Tibial nerve (tissue), 4 donors: ENCODE measurements at regions not wholly inside any gene's neighbourhood (a gene's known extent, or its start where the extent isn't known, plus 50 kb on each side); places are given as distances from the start of the nearest gene placed in this dataset.

Experiments used
- DNase-seq, 2 donors: peaks; one replicate each; pipeline ENCODE4 v3.0.0-alpha.2; 2019; ENCODE audit warnings: low spot score in 2 of 2
- H3K27ac ChIP-seq, 4 donors: fragments of 200-600 bp; sonication (generic) in 3 of 4; one replicate each; pipeline ENCODE4 v1.5.1; 2017 to 2019; ENCODE audit warnings: mild to moderate bottlenecking in 1 of 4
- H3K27me3 ChIP-seq, 2 donors: fragments of 200-600 bp; sonication (generic) in 1 of 2; one replicate each; pipeline versions ENCODE4 v1.5.1 to v1.6.0; 2017 to 2019
- H3K36me3 ChIP-seq, 3 donors: fragments of 200-600 bp; sonication (generic); one replicate each; pipeline ENCODE4 v1.5.1; 2018 to 2019
- H3K4me1 ChIP-seq, 4 donors: fragments of 200-600 bp; sonication (generic) in 3 of 4; one replicate each; pipeline ENCODE4 v1.5.1; 2017 to 2019
- H3K4me3 ChIP-seq, 4 donors: fragments of 200-600 bp; sonication (generic) in 3 of 4; one replicate each; pipeline ENCODE4 v1.5.1; 2017 to 2019; ENCODE audit warnings: mild to moderate bottlenecking in 1 of 4, moderate library complexity in 1 of 4
- H3K9me3 ChIP-seq, 4 donors: fragments of 200-600 bp; sonication (generic) in 3 of 4; one replicate each; pipeline ENCODE4 v1.5.1; 2017 to 2019
- CTCF ChIP-seq, 5 experiments: fragments of 200-600 bp in 3 of 5; fragments of 450-650 bp in 2 of 5; sonication (generic) in 3 of 5; IDR thresholded peaks; one replicate each; pipeline ENCODE4 v1.5.1; 2016 to 2019; ENCODE audit warnings: antibody characterized with exemption in 5 of 5, mild to moderate bottlenecking in 3 of 5, moderate library complexity in 2 of 5
- EP300 ChIP-seq, 2 donors: sonication (generic); formaldehyde crosslinking; IDR thresholded peaks; one replicate each; pipeline ENCODE4 v1.6.1; 2017; ENCODE audit warnings: antibody characterized with exemption in 2 of 2, mild to moderate bottlenecking in 1 of 2
- POLR2A ChIP-seq, 2 donors: fragments of 450-650 bp; IDR thresholded peaks; one replicate each; pipeline ENCODE4 v1.6.1; 2017; ENCODE audit warnings: antibody characterized with exemption in 2 of 2, mild to moderate bottlenecking in 2 of 2, moderate library complexity in 2 of 2
- WGBS, 2 donors: methylation state at CpG; one replicate each; pipeline ENCODE4 v1.1.5; 2018; 5-methylcytosine and 5-hydroxymethylcytosine counted together

DNA sequence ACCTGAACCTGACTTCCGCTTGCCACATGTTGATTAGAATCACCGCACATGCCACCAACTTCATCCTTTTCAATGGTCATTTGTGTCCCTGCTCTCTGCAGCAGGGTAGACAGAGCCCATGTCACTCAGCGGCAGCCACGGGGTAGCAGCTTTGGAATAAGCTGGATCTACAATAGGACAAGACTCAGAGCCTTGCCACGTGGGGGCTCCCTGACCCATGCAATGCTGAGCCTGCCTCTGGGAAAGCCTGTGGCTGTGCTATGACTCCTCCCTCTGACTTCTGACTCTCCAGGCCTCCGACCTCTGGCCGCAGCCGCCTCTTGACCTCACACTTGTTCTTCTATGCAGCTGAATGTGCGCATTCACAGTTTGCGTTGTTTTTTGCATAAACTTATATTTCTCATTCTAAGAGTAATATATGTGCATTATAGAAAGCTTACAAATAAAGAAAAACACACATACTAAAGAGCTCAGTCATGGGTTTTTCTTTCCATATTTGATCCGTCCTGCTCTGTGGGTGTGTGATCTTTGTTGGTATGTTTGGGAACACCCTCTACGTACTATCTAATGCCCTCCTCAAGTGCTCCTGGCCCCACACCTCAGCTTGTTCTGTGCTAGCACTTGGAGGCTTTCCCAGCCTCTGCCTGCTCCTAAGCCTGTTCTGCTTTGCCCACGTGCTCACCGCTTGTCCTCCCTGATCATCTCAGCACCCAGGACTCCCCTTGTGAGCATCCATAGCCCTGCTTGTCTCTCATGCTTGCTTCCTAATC is 198.0 kb upstream of the MKI67 start:
- 34 to 39% methylated on average over 13 to 14 of the region's 14 CpGs for WGBS, 2 donors
- DNase-seq, result peak; percentile 38 to 40
- Histone ChIP-seq H3K4me3 (no peak overlapping the region), H3K9me3 (peaks cover 0 to 12% (median 0%) of the 10 kb centered on the region in 4 donors), H3K27me3 (no peaks in the 10 kb centered on the region), H3K27ac (no peak overlapping the region), H3K36me3 (no peaks in the 10 kb centered on the region), H3K4me1 (peaks cover 0 to 10% (median 0%) of the 10 kb centered on the region in 4 donors)
- TF ChIP-seq POLR2A (IDR thresholded peaks at IDR 0.05), result no peak
- peak in 1 of 5 experiments; percentile 22 for TF ChIP-seq CTCF (IDR thresholded peaks at IDR 0.05)
- TF ChIP-seq EP300 (IDR thresholded peaks at IDR 0.05), result no peak

DNA sequence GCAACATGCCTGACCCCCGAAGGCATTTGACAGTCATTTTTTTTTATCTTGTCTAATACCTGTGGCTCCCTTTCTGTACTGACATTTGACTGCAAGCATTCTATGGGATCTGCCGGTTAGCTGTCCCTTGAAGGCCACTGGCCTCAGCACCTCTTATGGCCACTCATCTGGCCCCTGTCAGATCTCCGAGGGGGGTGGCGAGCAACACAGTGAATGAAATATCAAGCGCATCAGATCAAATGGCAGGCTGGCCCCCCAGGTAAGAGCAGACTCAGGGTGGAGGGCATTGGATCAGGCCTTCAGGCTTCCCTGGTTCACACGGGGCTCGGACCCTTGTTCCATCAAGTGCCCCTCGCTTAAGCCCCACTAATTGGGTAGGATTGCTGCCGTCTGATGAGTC is 199.6 kb upstream of the MKI67 start:
- no peaks in the 10 kb centered on the region for H3K27me3 ChIP-seq
- H3K36me3 ChIP-seq, result no peaks in the 10 kb centered on the region
- H3K27ac ChIP-seq, result no peak overlapping the region
- WGBS, 2 donors, result 76 to 85% methylated on average over 9 of the region's 9 CpGs
- peaks cover 0 to 12% (median 0%) of the 10 kb centered on the region in 4 donors for H3K9me3 ChIP-seq
- peaks cover 0 to 10% (median 0%) of the 10 kb centered on the region in 4 donors for H3K4me1 ChIP-seq
- TF ChIP-seq POLR2A (IDR thresholded peaks at IDR 0.05) (no peak), EP300 (IDR thresholded peaks at IDR 0.05) (no peak), CTCF (IDR thresholded peaks at IDR 0.05) (no peak)
- no peak overlapping the region for H3K4me3 ChIP-seq
- DNase-seq, result no peak

- H3K9me3 ChIP-seq, result peaks cover 0 to 12% (median 0%) of the 10 kb centered on the region in 4 donors
- no peak overlapping the region for H3K4me3 ChIP-seq
- H3K27ac ChIP-seq, result no peak overlapping the region
- H3K36me3 ChIP-seq, result no peaks in the 10 kb centered on the region
- 68 to 76% methylated on average over 19 of the region's 19 CpGs for WGBS, 2 donors
- DNase-seq, result no peak
- H3K4me1 ChIP-seq, result peaks cover 0 to 10% (median 0%) of the 10 kb centered on the region in 4 donors
- TF ChIP-seq EP300 (IDR thresholded peaks at IDR 0.05) (no peak), POLR2A (IDR thresholded peaks at IDR 0.05) (no peak), CTCF (IDR thresholded peaks at IDR 0.05) (no peak)
- no peaks in the 10 kb centered on the region for H3K27me3 ChIP-seq
Observed at GRCh38 chr10:128326251-128326650, 200.0 kb upstream of the MKI67 start.

DNA sequence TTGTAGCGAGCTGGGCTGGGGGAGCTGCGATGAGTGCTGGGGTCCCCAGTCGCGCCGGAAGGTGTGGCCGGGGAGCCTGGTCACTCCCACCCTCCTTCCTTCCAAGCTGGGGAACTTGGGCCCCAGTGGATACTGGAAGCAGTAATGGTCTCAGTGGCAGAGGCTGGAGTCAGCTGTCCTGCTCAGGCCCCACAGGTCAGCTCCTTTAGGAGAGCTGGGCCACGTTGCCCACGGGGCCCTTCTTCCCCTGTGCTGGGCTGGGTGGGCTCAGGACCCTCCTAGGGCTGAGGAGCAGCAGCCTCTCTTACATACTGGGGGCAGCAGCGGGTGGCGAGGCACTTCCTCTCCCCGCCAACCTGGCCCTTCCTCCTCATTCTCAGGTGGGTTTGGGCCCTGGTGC is 200.6 kb upstream of the MKI67 start:
- Histone ChIP-seq H3K27ac (no peak overlapping the region), H3K27me3 (no peaks in the 10 kb centered on the region), H3K4me3 (no peak overlapping the region), H3K36me3 (no peaks in the 10 kb centered on the region), H3K4me1 (peaks cover 0 to 10% (median 0%) of the 10 kb centered on the region in 4 donors), H3K9me3 (peaks cover 0 to 12% (median 0%) of the 10 kb centered on the region in 4 donors)
- 86 to 87% methylated on average over 11 of the region's 11 CpGs for WGBS, 2 donors
- no peak for DNase-seq
- TF ChIP-seq CTCF (IDR thresholded peaks at IDR 0.05) (no peak), POLR2A (IDR thresholded peaks at IDR 0.05) (no peak), EP300 (IDR thresholded peaks at IDR 0.05) (no peak)

GRCh38 chr10:128336401-128336800 is 210.2 kb upstream of the MKI67 start:
- no peak for DNase-seq
- no peak overlapping the region for H3K4me3 ChIP-seq
- TF ChIP-seq POLR2A (IDR thresholded peaks at IDR 0.05), result no peak
- TF ChIP-seq CTCF (IDR thresholded peaks at IDR 0.05), result no peak
- TF ChIP-seq EP300 (IDR thresholded peaks at IDR 0.05), result no peak
- no peak overlapping the region for H3K27ac ChIP-seq
- H3K9me3 ChIP-seq, result no peaks in the 10 kb centered on the region
- no peaks in the 10 kb centered on the region for H3K4me1 ChIP-seq
- H3K36me3 ChIP-seq, result no peaks in the 10 kb centered on the region
- H3K27me3 ChIP-seq, result no peaks in the 10 kb centered on the region
- WGBS, 2 donors, result 65 to 70% methylated on average over 6 of the region's 6 CpGs
